K562 (cell line): ENCODE measurements at regions not wholly inside any gene's neighbourhood (a gene's known extent, or its start where the extent isn't known, plus 50 kb on each side); places are given as distances from the start of the nearest gene placed in this dataset.

Source experiments
- CBX3 ChIP-seq, 2 experiments: IDR thresholded peaks; 1 replicate in 1 of 2; 2 replicates in 1 of 2; pipeline ENCODE4 v1.6.1; 2012; ENCODE audit warnings: inconsistent platforms in 2 of 2, low read length in 2 of 2, borderline replicate concordance in 1 of 2, control low read depth in 1 of 2
- CHD2 ChIP-seq: IDR thresholded peaks from 2 replicates; pipeline ENCODE4 v1.6.1; 2011; ENCODE audit warnings: low read depth, low read length
- CREM ChIP-seq: IDR thresholded peaks from 2 replicates; pipeline ENCODE4 v1.6.1; 2014; ENCODE audit warnings: antibody characterized with exemption, low read depth
- ELF4 ChIP-seq: fragments of 450-650 bp; formaldehyde crosslinking; IDR thresholded peaks from 2 replicates; pipeline ENCODE4 v1.4.0; 2022; ENCODE audit warnings: missing genetic modification characterization
- ETV5 ChIP-seq: sonication (generic); formaldehyde crosslinking; IDR thresholded peaks from 2 replicates; pipeline ENCODE4 v1.4.0; 2020; ENCODE audit warnings: low read depth, mild to moderate bottlenecking, missing genetic modification reagents
- KHSRP ChIP-seq: fragments of 450-650 bp; IDR thresholded peaks from 2 replicates; pipeline ENCODE4 v1.6.1; 2017
- MBD1 ChIP-seq: fragments of 250-450 bp; sonication (Bioruptor Pico); IDR thresholded peaks from 2 replicates; pipeline ENCODE4 v1.8.0; 2022; ENCODE audit warnings: inconsistent platforms
- NCOR1 ChIP-seq: fragments of 450-650 bp; IDR thresholded peaks from 2 replicates; pipeline ENCODE4 v1.6.1; 2016; ENCODE audit warnings: mild to moderate bottlenecking, moderate library complexity
- NKRF ChIP-seq: fragments of 450-650 bp; IDR thresholded peaks from 2 replicates; pipeline ENCODE4 v1.6.1; 2016; ENCODE audit warnings: borderline replicate concordance
- RBM25 ChIP-seq: fragments of 200-400 bp; formaldehyde crosslinking; IDR thresholded peaks from 2 replicates; pipeline ENCODE4 v1.6.1; 2018; ENCODE audit warnings: low read length, low read depth, moderate library complexity; ENCODE audit not compliant: severe bottlenecking
- RUNX1 ChIP-seq: sonication (generic); IDR thresholded peaks from 2 replicates; pipeline ENCODE4 v1.6.1; 2016; ENCODE audit warnings: antibody characterized with exemption, low read depth
- STAT6 ChIP-seq: sonication (generic); formaldehyde crosslinking; IDR thresholded peaks from 2 replicates; pipeline ENCODE4 v1.8.1; 2023; ENCODE audit warnings: mild to moderate bottlenecking, missing genetic modification reagents
- THRA ChIP-seq: fragments of 450-650 bp; IDR thresholded peaks from 2 replicates; pipeline ENCODE4 v1.6.1; 2017; ENCODE audit warnings: mild to moderate bottlenecking, moderate library complexity
- TF ChIP-seq, protein P1 (sequence below): sonication (generic); IDR thresholded peaks from 2 replicates; pipeline ENCODE4 v1.6.1; 2016

DNA sequence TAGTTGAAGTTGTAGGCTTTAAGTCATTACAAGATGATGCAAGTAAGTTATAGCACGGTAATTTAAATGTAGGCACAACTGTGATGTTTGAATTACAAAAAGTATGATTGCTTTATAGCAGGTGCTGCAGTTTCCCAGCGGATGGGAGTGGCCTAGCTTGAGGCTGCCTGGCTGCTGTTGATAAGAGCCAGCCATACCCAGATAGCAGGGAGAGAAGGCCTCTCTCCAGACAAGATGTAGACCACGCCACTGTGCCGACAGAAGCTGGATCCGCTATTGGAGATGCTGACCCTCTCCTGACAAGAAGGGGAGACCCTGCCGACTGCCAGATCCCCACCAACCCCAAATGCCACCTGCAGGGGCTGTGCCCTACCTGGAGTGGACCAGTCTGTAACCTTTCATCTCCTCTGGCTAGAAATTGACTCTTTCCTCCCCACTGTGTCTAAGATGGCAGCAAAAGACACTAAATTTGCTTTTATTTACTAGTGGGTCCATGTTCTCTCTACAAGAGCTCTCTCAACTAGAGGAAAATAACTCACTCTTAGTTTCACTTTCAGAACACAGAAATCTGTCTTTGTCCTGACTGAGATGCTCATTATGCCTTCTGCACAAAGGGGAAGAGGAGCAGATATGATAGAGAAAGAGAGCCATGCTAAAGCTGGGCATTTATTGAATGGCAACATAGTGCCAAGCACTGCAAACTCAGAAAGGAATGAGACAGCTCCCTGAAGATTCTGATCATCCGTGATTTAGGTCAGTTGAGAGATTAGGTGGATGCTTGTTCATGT lies 127.9 kb downstream of the URB2 start (continued):
- TF ChIP-seq STAT6 (CRISPR knock-in tag), result no peak
- TF ChIP-seq, protein P1, sequence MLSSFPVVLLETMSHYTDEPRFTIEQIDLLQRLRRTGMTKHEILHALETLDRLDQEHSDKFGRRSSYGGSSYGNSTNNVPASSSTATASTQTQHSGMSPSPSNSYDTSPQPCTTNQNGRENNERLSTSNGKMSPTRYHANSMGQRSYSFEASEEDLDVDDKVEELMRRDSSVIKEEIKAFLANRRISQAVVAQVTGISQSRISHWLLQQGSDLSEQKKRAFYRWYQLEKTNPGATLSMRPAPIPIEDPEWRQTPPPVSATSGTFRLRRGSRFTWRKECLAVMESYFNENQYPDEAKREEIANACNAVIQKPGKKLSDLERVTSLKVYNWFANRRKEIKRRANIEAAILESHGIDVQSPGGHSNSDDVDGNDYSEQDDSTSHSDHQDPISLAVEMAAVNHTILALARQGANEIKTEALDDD, result no peak
- TF ChIP-seq MBD1 (CRISPR knock-in tag), result no peak
- TF ChIP-seq NCOR1, result peak; percentile 92
- 0 out of 2 replicates have a peak, but pooled peaks have one; percentile 74 for TF ChIP-seq RUNX1
- peak; percentile 36 for TF ChIP-seq CREM
- TF ChIP-seq ELF4 (CRISPR knock-in tag), result no peak
- TF ChIP-seq KHSRP, result no peak
- no peak; the same call in 1 of the 2 replicates for TF ChIP-seq CHD2
- TF ChIP-seq NKRF, result no peak
- TF ChIP-seq CBX3 (IDR thresholded peaks at IDR 0.05; ENCODE audit: borderline replicate concordance in 1 of 2, low read length in 2 of 2), result peak in 1 of 2 experiments; percentile 70; a peak in 1 of 3 replicates
- 0 out of 2 replicates have a peak, but pooled peaks have one; percentile 35 for TF ChIP-seq ETV5 (CRISPR knock-in tag)
- no peak for TF ChIP-seq THRA
- TF ChIP-seq RBM25, result no peak
